HCT116 (cell line): ENCODE measurements at regions not wholly inside any gene's neighbourhood (a gene's known extent, or its start where the extent isn't known, plus 50 kb on each side); places are given as distances from the start of the nearest gene placed in this dataset.

Source experiments
- ATAC-seq: fragments of 200-7000 bp; cut with Tn5 transposase; 2 replicates; pipeline ENCODE4 v1.9.1; 2020; ENCODE audit warnings: mild to moderate bottlenecking, moderate library complexity
- BruUV-seq: library from RNA; stranded (reverse); fragments of 400-500 nt; replicated peaks from 2 replicates; lab custom pipeline; 2021; lab: Mats Ljungman, UMichigan
- CTCF ChIA-PET: fragments of 300-600 bp; sonication (Branson Sonifier 250); formaldehyde crosslinking; loops from one replicate; lab custom pipeline; 2021; ENCODE audit warnings: antibody characterized with exemption; lab: Charles Lee
- POLR2A ChIA-PET: fragments of 300-600, 350-600 bp; sonication (Branson Sonifier 250); formaldehyde crosslinking; loops from one replicate; lab custom pipeline; 2021; ENCODE audit warnings: antibody characterized with exemption; lab: Charles Lee
- RAD21 ChIA-PET, 2 experiments: fragments of 300-600 bp; sonication (Branson Sonifier 250); formaldehyde crosslinking; loops; one replicate each; lab custom pipeline; 2023; ENCODE audit warnings: low total read pairs in 2 of 2; ENCODE audit not compliant: uncharacterized antibody in 2 of 2, unreplicated experiment in 2 of 2, low non-redundant PET in 1 of 2; lab: Charles Lee
- DNase-seq: peaks from one replicate; pipeline ENCODE4 v3.0.0-alpha.2; 2010; ENCODE audit warnings: low read depth, low spot score
- H2AFZ ChIP-seq: fragments of 200-600 bp; shearing (Covaris generic), sonication (generic); 2 replicates; pipeline ENCODE4 v1.6.1; 2017; ENCODE audit warnings: low read depth, mixed run types, mixed read lengths, antibody characterized with exemption, low read length; ENCODE audit not compliant: poor library complexity, severe bottlenecking
- H3K27ac ChIP-seq: 2 replicates; pipeline ENCODE4 v1.5.1; 2012; ENCODE audit warnings: low read depth, low read length
- H3K27me3 ChIP-seq: fragments of 200-600 bp; sonication (generic); 2 replicates; pipeline ENCODE4 v1.6.1; 2016; ENCODE audit warnings: mixed run types, low read length, mixed read lengths; ENCODE audit not compliant: insufficient read depth
- H3K36me3 ChIP-seq, 2 experiments: fragments of 200-500 bp in 1 of 2; fragments of 200-600 bp in 1 of 2; sonication (Bioruptor generic) in 1 of 2; sonication (generic) in 1 of 2; 2 replicates each; pipeline versions ENCODE4 v1.5.1 to v1.6.1; 2014 to 2016; ENCODE audit warnings: low read length in 2 of 2, inconsistent platforms in 1 of 2, mixed read lengths in 1 of 2, mixed run types in 1 of 2; ENCODE audit not compliant: insufficient read depth in 2 of 2, control insufficient read depth in 1 of 2
- H3K4me1 ChIP-seq, 2 experiments: fragments of 200-600 bp in 1 of 2; sonication (generic) in 1 of 2; 2 replicates each; pipeline versions ENCODE4 v1.5.1 to v1.6.1; 2012 to 2017; ENCODE audit warnings: low read length in 2 of 2, inconsistent platforms in 1 of 2, mild to moderate bottlenecking in 1 of 2, mixed read lengths in 1 of 2, mixed run types in 1 of 2, moderate library complexity in 1 of 2; ENCODE audit not compliant: insufficient read depth in 2 of 2, control insufficient read depth in 1 of 2
- H3K4me2 ChIP-seq: fragments of 200-600 bp; sonication (generic); 2 replicates; pipeline ENCODE4 v1.6.1; 2017; ENCODE audit warnings: mixed run types, low read length, mixed read lengths
- H3K4me3 ChIP-seq, 2 experiments: fragments of 200-600 bp in 1 of 2; sonication (generic) in 1 of 2; replicated peaks in 1 of 2; 2 replicates each; pipeline ENCODE4 v1.5.1; 2011 to 2016; ENCODE audit warnings: low read length in 2 of 2, control low read depth in 1 of 2, low read depth in 1 of 2, mild to moderate bottlenecking in 1 of 2, mixed read lengths in 1 of 2, mixed run types in 1 of 2
- H3K79me2 ChIP-seq: fragments of 200-600 bp; sonication (generic); 2 replicates; pipeline ENCODE4 v1.6.1; 2017; ENCODE audit warnings: mild to moderate bottlenecking, mixed run types, low read length, moderate library complexity, mixed read lengths; ENCODE audit not compliant: insufficient read depth
- H3K9ac ChIP-seq: fragments of 200-600 bp; sonication (generic); 2 replicates; pipeline ENCODE4 v1.6.1; 2016; ENCODE audit warnings: low read length, mixed read lengths
- H3K9me2 ChIP-seq: fragments of 200-600 bp; sonication (generic), shearing (Covaris generic); 2 replicates; pipeline ENCODE4 v1.6.1; 2017; ENCODE audit warnings: mixed run types, mild to moderate bottlenecking, moderate library complexity; ENCODE audit not compliant: insufficient read depth
- H3K9me3 ChIP-seq, 2 experiments: fragments of 200-500 bp in 1 of 2; fragments of 200-600 bp in 1 of 2; sonication (Bioruptor generic) in 1 of 2; sonication (generic) in 1 of 2; 2 replicates each; pipeline ENCODE4 v1.6.1; 2014 to 2017; ENCODE audit warnings: low read length in 2 of 2, mixed read lengths in 2 of 2, inconsistent platforms in 1 of 2, low read depth in 1 of 2, mild to moderate bottlenecking in 1 of 2, mixed run types in 1 of 2, moderate library complexity in 1 of 2; ENCODE audit not compliant: control insufficient read depth in 1 of 2, insufficient read depth in 1 of 2
- H4K20me1 ChIP-seq: fragments of 200-600 bp; sonication (generic), shearing (Covaris generic); 2 replicates; pipeline ENCODE4 v1.6.1; 2017; ENCODE audit warnings: mixed run types, mild to moderate bottlenecking, moderate library complexity; ENCODE audit not compliant: insufficient read depth
- ATF3 ChIP-seq: IDR thresholded peaks from 2 replicates; pipeline ENCODE4 v1.6.1; 2012
- CBX3 ChIP-seq: IDR thresholded peaks from 2 replicates; pipeline ENCODE4 v1.6.1; 2012; ENCODE audit warnings: low read depth
- CTCF ChIP-seq, 3 experiments: fragments of 200-600 bp in 1 of 3; sonication (generic) in 1 of 3; IDR thresholded peaks in 2 of 3; conservative IDR thresholded peaks in 1 of 3; 2 replicates each; pipeline ENCODE4 v1.5.1; 2012 to 2017; ENCODE audit warnings: low read depth in 2 of 3, low read length in 2 of 3, antibody characterized with exemption in 1 of 3, borderline replicate concordance in 1 of 3, control low read depth in 1 of 3, mild to moderate bottlenecking in 1 of 3, mixed read lengths in 1 of 3, mixed run types in 1 of 3, moderate library complexity in 1 of 3; ENCODE audit not compliant: insufficient read depth in 1 of 3
- ELF1 ChIP-seq: IDR thresholded peaks from 2 replicates; pipeline ENCODE4 v1.6.1; 2012; ENCODE audit warnings: low read depth, borderline replicate concordance
- EZH2 ChIP-seq: fragments of 200-600 bp; sonication (generic); IDR thresholded peaks from 2 replicates; pipeline ENCODE4 v1.6.1; 2017; ENCODE audit warnings: antibody characterized with exemption, mixed run types
- EZH2phosphoT487 ChIP-seq: fragments of 200-600 bp; IDR thresholded peaks from 2 replicates; pipeline ENCODE4 v1.6.1; 2018; ENCODE audit warnings: antibody characterized with exemption, borderline replicate concordance
- FOSL1 ChIP-seq: IDR thresholded peaks from 2 replicates; pipeline ENCODE4 v1.6.1; 2012; ENCODE audit warnings: low read depth
- JUND ChIP-seq: IDR thresholded peaks from 2 replicates; pipeline ENCODE4 v1.6.1; 2012
- POLR2A ChIP-seq: IDR thresholded peaks from 2 replicates; pipeline ENCODE4 v1.7.0; 2011; ENCODE audit warnings: borderline replicate concordance; ENCODE audit not compliant: insufficient read depth, insufficient read length; ENCODE audit errors: extremely low read depth
- RAD21 ChIP-seq: IDR thresholded peaks from 2 replicates; pipeline ENCODE4 v1.6.1; 2012; ENCODE audit warnings: low read depth, mild to moderate bottlenecking
- REST ChIP-seq: IDR thresholded peaks from 2 replicates; pipeline ENCODE4 v1.6.1; 2012; ENCODE audit warnings: low read depth
- SIN3A ChIP-seq: IDR thresholded peaks from 2 replicates; pipeline ENCODE4 v1.6.1; 2012; ENCODE audit warnings: low read depth
- SP1 ChIP-seq: IDR thresholded peaks from 2 replicates; pipeline ENCODE4 v1.6.1; 2012; ENCODE audit warnings: low read depth
- SRF ChIP-seq: IDR thresholded peaks from 2 replicates; pipeline ENCODE4 v1.6.1; 2012; ENCODE audit warnings: low read depth
- TCF7L2 ChIP-seq: IDR thresholded peaks from 2 replicates; pipeline ENCODE4 v1.7.0; 2011; ENCODE audit warnings: borderline replicate concordance, inconsistent platforms; ENCODE audit not compliant: insufficient read depth, insufficient read length; ENCODE audit errors: extremely low read depth
- YY1 ChIP-seq: IDR thresholded peaks from 2 replicates; pipeline ENCODE4 v1.6.1; 2011; ENCODE audit warnings: low read length, low read depth, moderate library complexity, mild to moderate bottlenecking; ENCODE audit not compliant: insufficient replicate concordance; ENCODE audit errors: extremely low read depth
- ZBTB33 ChIP-seq: IDR thresholded peaks from 2 replicates; pipeline ENCODE4 v1.6.1; 2011; ENCODE audit warnings: mild to moderate bottlenecking, low read length, moderate library complexity; ENCODE audit not compliant: insufficient replicate concordance; ENCODE audit errors: extremely low read depth
- ZFX ChIP-seq: fragments of 450-650 bp; IDR thresholded peaks from 2 replicates; pipeline ENCODE4 v1.6.1; 2017
- ZNF274 ChIP-seq: fragments of 200-500 bp; sonication (Bioruptor generic); IDR thresholded peaks from 2 replicates; pipeline ENCODE4 v1.6.1; 2014; ENCODE audit warnings: mild to moderate bottlenecking, low read depth, low read length, inconsistent platforms
- intact Hi-C: fragments of 100-400 bp; cut with micrococcal nuclease; formaldehyde crosslinking; loops from 2 replicates; pipeline ENCODE4 v1.10.0; 2022

- BruUV-seq = no TSS peak
- CTCF ChIA-PET = no interaction called here
- intact Hi-C loops = no loop called here
Measured at GRCh38 chr11:128315933-128316332, 271.4 kb downstream of the ETS1 start.

More at GRCh38 chr11:128315933-128316332, 271.4 kb downstream of the ETS1 start:
- Histone ChIP-seq H3K9me3 (no peaks in the 10 kb centered on the region; a peak in 1 of 4 replicates), H3K79me2 (no peaks in the 10 kb centered on the region), H3K4me2 (no peak overlapping the region), H3K9me2 (no peaks in the 10 kb centered on the region), H4K20me1 (no peaks in the 10 kb centered on the region), H3K27me3 (peaks cover 9% of the 10 kb centered on the region; the same call in 1 of the 2 replicates), H2AFZ (no peak overlapping the region), H3K27ac (no peak overlapping the region), H3K36me3 (no peaks in the 10 kb centered on the region), H3K9ac (no peak overlapping the region), H3K4me3 (no peak overlapping the region), H3K4me1 (no peaks in the 10 kb centered on the region)
- ATAC-seq = no peak
- no peak for TF ChIP-seq YY1
- TF ChIP-seq CTCF (IDR thresholded peaks at IDR 0.05 in 2 of 3, conservative IDR thresholded peaks at IDR 0.05 in 1 of 3; ENCODE audit: borderline replicate concordance in 1 of 3, insufficient read depth in 1 of 3, low read depth in 2 of 3, low read length in 2 of 3) = no peak
- TF ChIP-seq ZFX = no peak
- TF ChIP-seq EZH2 = no peak
- TF ChIP-seq JUND = no peak
- TF ChIP-seq SRF = no peak
- TF ChIP-seq TCF7L2 = no peak
- TF ChIP-seq EZH2phosphoT487 = no peak
- no peak for TF ChIP-seq ELF1
- no peak for TF ChIP-seq RAD21
- no peak for TF ChIP-seq SP1
- no peak for TF ChIP-seq CBX3
- no peak for TF ChIP-seq ATF3
- no peak for TF ChIP-seq SIN3A
- no peak for TF ChIP-seq REST
- no peak for TF ChIP-seq ZNF274
- no peak for TF ChIP-seq POLR2A
- no peak for TF ChIP-seq ZBTB33
- no peak for TF ChIP-seq FOSL1
- ChIA-PET POLR2A (no interaction called here), RAD21 (no interaction called here)
- DNase-seq = no peak
